Transverse colon (tissue), 4 donors: ENCODE measurements at regions not wholly inside any gene's neighbourhood (a gene's known extent, or its start where the extent isn't known, plus 50 kb on each side); places are given as distances from the start of the nearest gene placed in this dataset.

Experiments used
- CTCF ChIP-seq, 5 experiments: fragments of 200-600 bp in 3 of 5; fragments of 450-650 bp in 2 of 5; sonication (generic) in 3 of 5; IDR thresholded peaks; 1 replicate in 2 of 5; 2 replicates in 3 of 5; pipeline ENCODE4 v1.5.1; 2016 to 2017; ENCODE audit warnings: antibody characterized with exemption in 5 of 5, inconsistent platforms in 3 of 5, mild to moderate bottlenecking in 2 of 5, moderate library complexity in 1 of 5
- EP300 ChIP-seq: sonication (generic); formaldehyde crosslinking; IDR thresholded peaks from one replicate; pipeline ENCODE4 v1.6.1; 2017; ENCODE audit warnings: antibody characterized with exemption, low read depth
- POLR2A ChIP-seq: fragments of 450-650 bp; IDR thresholded peaks from one replicate; pipeline ENCODE4 v1.6.1; 2016; ENCODE audit warnings: antibody characterized with exemption, mild to moderate bottlenecking, moderate library complexity
- POLR2AphosphoS5 ChIP-seq, 3 donors: sonication (generic); formaldehyde crosslinking; IDR thresholded peaks; one replicate each; pipeline ENCODE4 v1.6.1; 2016; ENCODE audit warnings: antibody characterized with exemption in 3 of 3

- no peak for TF ChIP-seq EP300
- no peak for TF ChIP-seq CTCF (IDR thresholded peaks at IDR 0.05)
- no peak for TF ChIP-seq POLR2AphosphoS5 (IDR thresholded peaks at IDR 0.05)
- no peak for TF ChIP-seq POLR2A
Measured at GRCh38 chr7:135847242-135847641, 98.6 kb upstream of the FAM180A start.
